Endothelial cell of umbilical vein (primary cell): ENCODE measurements at regions not wholly inside any gene's neighbourhood (a gene's known extent, or its start where the extent isn't known, plus 50 kb on each side); places are given as distances from the start of the nearest gene placed in this dataset.

Source experiments
- BruUV-seq: library from RNA; stranded (reverse); fragments of 400-500 nt; replicated peaks from 2 replicates; lab custom pipeline; 2021; lab: Mats Ljungman, UMichigan
- CTCF ChIA-PET: fragments of 300-600, 350-600 bp; sonication (Branson Sonifier 250); formaldehyde crosslinking; loops from one replicate; lab custom pipeline; 2021; ENCODE audit warnings: antibody characterized with exemption, inconsistent platforms; lab: Charles Lee
- POLR2A ChIA-PET: fragments of 300-600, 350-600 bp; sonication (Branson Sonifier 250); formaldehyde crosslinking; loops from one replicate; lab custom pipeline; 2021; ENCODE audit warnings: antibody characterized with exemption, inconsistent platforms; lab: Charles Lee
- DNase-seq: peaks from one replicate; pipeline ENCODE4 v3.0.0-alpha.2; 2011; ENCODE audit warnings: low read depth, low spot score
- FAIRE-seq: peaks from 2 replicates; lab custom pipeline; 2011; peaks lifted over from hg19 to GRCh38; lab: Jason Lieb, UNC
- H2AFZ ChIP-seq: 2 replicates; pipeline ENCODE4 v1.6.0; 2012; ENCODE audit warnings: low read depth, low read length, control low read depth, inconsistent platforms
- H3K27ac ChIP-seq: 2 replicates; pipeline ENCODE4 v1.5.1; 2011; ENCODE audit warnings: low read depth, mild to moderate bottlenecking, control low read depth, low read length, moderate library complexity; ENCODE audit not compliant: insufficient read depth
- H3K27me3 ChIP-seq, 2 experiments: 2 replicates each; pipeline versions ENCODE4 v1.6.0 to v1.6.1; 2011; ENCODE audit warnings: low read length in 2 of 2, mixed read lengths in 1 of 2; ENCODE audit not compliant: control insufficient read depth in 2 of 2, insufficient read depth in 2 of 2
- H3K36me3 ChIP-seq, 2 experiments: 2 replicates in 1 of 2; 3 replicates in 1 of 2; pipeline ENCODE4 v1.5.1; 2011; ENCODE audit warnings: low read length in 2 of 2, mild to moderate bottlenecking in 1 of 2, moderate library complexity in 1 of 2; ENCODE audit not compliant: control insufficient read depth in 2 of 2, insufficient read depth in 2 of 2; ENCODE audit errors: extremely low read depth in 1 of 2
- H3K4me1 ChIP-seq: 3 replicates; pipeline ENCODE4 v1.5.1; 2011; ENCODE audit warnings: mild to moderate bottlenecking, low read length; ENCODE audit not compliant: control insufficient read depth, insufficient read depth; ENCODE audit errors: extremely low read depth
- H3K4me2 ChIP-seq: 2 replicates; pipeline ENCODE4 v1.6.1; 2011; ENCODE audit warnings: low read length, control low read depth, mixed read lengths; ENCODE audit not compliant: insufficient read depth
- H3K4me3 ChIP-seq, 3 experiments: fragments of 200-600 bp in 1 of 3; sonication (generic), shearing (Covaris generic) in 1 of 3; replicated peaks in 1 of 3; 2 replicates each; pipeline ENCODE4 v1.5.1; 2011 to 2016; ENCODE audit warnings: control low read depth in 3 of 3, low read length in 3 of 3, mild to moderate bottlenecking in 2 of 3, inconsistent platforms in 1 of 3, low read depth in 1 of 3, moderate library complexity in 1 of 3; ENCODE audit not compliant: insufficient read depth in 1 of 3
- H3K79me2 ChIP-seq: 2 replicates; pipeline ENCODE4 v1.6.0; 2012; ENCODE audit warnings: low read length, inconsistent platforms; ENCODE audit not compliant: control insufficient read depth, insufficient read depth
- H3K9ac ChIP-seq: replicated peaks from 2 replicates; pipeline ENCODE3; 2011; ENCODE audit warnings: low read length, control low read depth; ENCODE audit not compliant: insufficient read depth; ENCODE audit errors: extremely low read depth
- H3K9me1 ChIP-seq: replicated peaks from 3 replicates; pipeline ENCODE4 v1.6.0; 2011; ENCODE audit warnings: mild to moderate bottlenecking, low read length; ENCODE audit not compliant: control insufficient read depth, insufficient read depth; ENCODE audit errors: extremely low read depth
- H3K9me3 ChIP-seq: replicated peaks from 2 replicates; pipeline ENCODE4 v1.5.1; 2012; ENCODE audit warnings: low read length, inconsistent platforms; ENCODE audit not compliant: control insufficient read depth, insufficient read depth
- H4K20me1 ChIP-seq: replicated peaks from 2 replicates; pipeline ENCODE3; 2011; ENCODE audit warnings: mild to moderate bottlenecking, low read length; ENCODE audit not compliant: control insufficient read depth, insufficient read depth; ENCODE audit errors: extremely low read depth
- EZH2 ChIP-seq: IDR thresholded peaks from 2 replicates; pipeline ENCODE4 v1.6.1; 2012; ENCODE audit warnings: borderline replicate concordance, low read depth, mild to moderate bottlenecking, moderate library complexity, low read length, inconsistent platforms; ENCODE audit not compliant: severe bottlenecking
- FOS ChIP-seq: IDR thresholded peaks from 2 replicates; pipeline ENCODE4 v1.6.1; 2011; ENCODE audit warnings: mild to moderate bottlenecking, low read length, moderate library complexity, borderline replicate concordance; ENCODE audit not compliant: insufficient read depth
- GATA2 ChIP-seq: IDR thresholded peaks from 2 replicates; pipeline ENCODE4 v1.7.0; 2011; ENCODE audit warnings: low read depth, mild to moderate bottlenecking, moderate library complexity, mixed read lengths, low read length; ENCODE audit not compliant: insufficient read length, insufficient read depth
- JUN ChIP-seq: IDR thresholded peaks from 2 replicates; pipeline ENCODE4 v1.6.1; 2011; ENCODE audit warnings: borderline replicate concordance, low read depth; ENCODE audit not compliant: insufficient read length, insufficient read depth
- MYC ChIP-seq: IDR thresholded peaks from one replicate; pipeline ENCODE4 v1.6.1; 2011; ENCODE audit warnings: mild to moderate bottlenecking, low read depth, low read length
- POLR2A ChIP-seq: IDR thresholded peaks from 2 replicates; pipeline ENCODE4 v1.6.1; 2012; ENCODE audit warnings: low read depth, mild to moderate bottlenecking, control low read depth, low read length
- POLR2AphosphoS5 ChIP-seq: IDR thresholded peaks from 2 replicates; pipeline ENCODE4 v1.6.1; 2012; ENCODE audit warnings: low read depth, mild to moderate bottlenecking, control low read depth, low read length, moderate library complexity; ENCODE audit not compliant: insufficient read depth
- dilution Hi-C: fragments of 300-500 bp; cut with MboI; formaldehyde crosslinking; loops from one replicate; pipeline ENCODE4 v1.15.0; 2019; ENCODE audit warnings: low sequenced_read_pairs; ENCODE audit not compliant: extremely low pct_ligation_motif_present
- intact Hi-C: fragments of 100-400 bp; cut with micrococcal nuclease; formaldehyde crosslinking; loops from one replicate; pipeline ENCODE4 v1.10.0; 2022
- TF ChIP-seq, protein P1 (sequence below), 2 donors: IDR thresholded peaks; 1 replicate in 1 of 2; 2 replicates in 1 of 2; pipeline ENCODE4 v1.5.1; 2011; ENCODE audit warnings: low read length in 2 of 2, mild to moderate bottlenecking in 2 of 2, moderate library complexity in 2 of 2, control low read depth in 1 of 2, inconsistent platforms in 1 of 2, low read depth in 1 of 2; ENCODE audit not compliant: insufficient read depth in 1 of 2; ENCODE audit errors: extremely low read depth in 1 of 2
- TF ChIP-seq, protein P2 (sequence below): IDR thresholded peaks from 2 replicates; pipeline ENCODE4 v1.6.1; 2011; ENCODE audit not compliant: insufficient read depth, insufficient read length

DNA sequence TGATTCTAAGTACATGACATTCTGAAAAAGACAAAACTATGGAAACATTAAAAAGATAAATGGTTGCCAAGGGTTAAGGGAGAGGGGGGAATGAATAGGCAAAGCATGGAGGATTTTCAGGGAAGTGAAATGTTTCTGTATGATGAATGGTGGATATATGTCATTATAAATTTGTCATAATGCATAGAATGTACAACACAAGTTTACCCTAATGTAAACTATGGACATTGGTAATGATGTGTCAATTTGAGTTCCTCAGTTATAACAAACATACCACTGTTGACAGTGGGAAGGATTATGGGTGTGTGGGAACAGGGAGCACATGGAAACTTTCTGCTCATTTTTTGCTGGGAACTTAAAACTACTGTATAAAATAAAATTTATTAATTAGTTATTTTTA lies 427.1 kb upstream of the ESRRG start:
- H3K36me3 ChIP-seq, result no peaks in the 10 kb centered on the region
- H3K4me3 ChIP-seq, result no peak overlapping the region
- H3K9me3 ChIP-seq, result no peaks in the 10 kb centered on the region
- ChIA-PET POLR2A (no interaction called here), CTCF (no interaction called here)
- H4K20me1 ChIP-seq, result no peaks in the 10 kb centered on the region
- intact Hi-C loops (no loop called here), dilution Hi-C loops (no loop called here)
- no peaks in the 10 kb centered on the region for H3K27me3 ChIP-seq
- no TSS peak for BruUV-seq
- no peak for TF ChIP-seq POLR2AphosphoS5
- no peak for TF ChIP-seq EZH2
- TF ChIP-seq, protein P1, sequence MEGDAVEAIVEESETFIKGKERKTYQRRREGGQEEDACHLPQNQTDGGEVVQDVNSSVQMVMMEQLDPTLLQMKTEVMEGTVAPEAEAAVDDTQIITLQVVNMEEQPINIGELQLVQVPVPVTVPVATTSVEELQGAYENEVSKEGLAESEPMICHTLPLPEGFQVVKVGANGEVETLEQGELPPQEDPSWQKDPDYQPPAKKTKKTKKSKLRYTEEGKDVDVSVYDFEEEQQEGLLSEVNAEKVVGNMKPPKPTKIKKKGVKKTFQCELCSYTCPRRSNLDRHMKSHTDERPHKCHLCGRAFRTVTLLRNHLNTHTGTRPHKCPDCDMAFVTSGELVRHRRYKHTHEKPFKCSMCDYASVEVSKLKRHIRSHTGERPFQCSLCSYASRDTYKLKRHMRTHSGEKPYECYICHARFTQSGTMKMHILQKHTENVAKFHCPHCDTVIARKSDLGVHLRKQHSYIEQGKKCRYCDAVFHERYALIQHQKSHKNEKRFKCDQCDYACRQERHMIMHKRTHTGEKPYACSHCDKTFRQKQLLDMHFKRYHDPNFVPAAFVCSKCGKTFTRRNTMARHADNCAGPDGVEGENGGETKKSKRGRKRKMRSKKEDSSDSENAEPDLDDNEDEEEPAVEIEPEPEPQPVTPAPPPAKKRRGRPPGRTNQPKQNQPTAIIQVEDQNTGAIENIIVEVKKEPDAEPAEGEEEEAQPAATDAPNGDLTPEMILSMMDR (IDR thresholded peaks at IDR 0.05; ENCODE audit: extremely low read depth in 1 of 2, insufficient read depth in 1 of 2, low read depth in 1 of 2, low read length in 2 of 2), result no peak
- TF ChIP-seq, protein P2, sequence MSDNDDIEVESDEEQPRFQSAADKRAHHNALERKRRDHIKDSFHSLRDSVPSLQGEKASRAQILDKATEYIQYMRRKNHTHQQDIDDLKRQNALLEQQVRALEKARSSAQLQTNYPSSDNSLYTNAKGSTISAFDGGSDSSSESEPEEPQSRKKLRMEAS, result no peak
- TF ChIP-seq JUN, result no peak
- TF ChIP-seq GATA2, result no peak
- no peak for TF ChIP-seq FOS
- no peak for TF ChIP-seq MYC
- TF ChIP-seq POLR2A, result no peak
- FAIRE-seq (no peak), DNase-seq (no peak)
- no peak overlapping the region for H3K4me2 ChIP-seq
- H2AFZ ChIP-seq, result no peak overlapping the region
- H3K4me1 ChIP-seq, result no peaks in the 10 kb centered on the region
- no peaks in the 10 kb centered on the region for H3K9me1 ChIP-seq
- H3K9ac ChIP-seq, result no peak overlapping the region
- H3K79me2 ChIP-seq, result no peaks in the 10 kb centered on the region
- no peak overlapping the region for H3K27ac ChIP-seq
